HepG2 (cell line): ENCODE measurements at regions not wholly inside any gene's neighbourhood (a gene's known extent, or its start where the extent isn't known, plus 50 kb on each side); places are given as distances from the start of the nearest gene placed in this dataset.

Experiments used
- CHD2 ChIP-seq: IDR thresholded peaks from 2 replicates; pipeline ENCODE4 v1.6.1; 2011; ENCODE audit warnings: low read depth, low read length, improper control_type of control experiment
- GABPA ChIP-seq, 2 experiments: IDR thresholded peaks; 2 replicates each; pipeline ENCODE4 v1.6.1; 2011 to 2016; ENCODE audit warnings: low read depth in 2 of 2, low read length in 1 of 2, missing biosample characterization in 1 of 2, missing genetic modification characterization in 1 of 2
- SIN3A ChIP-seq: IDR thresholded peaks from 2 replicates; pipeline ENCODE4 v1.6.1; 2011; ENCODE audit warnings: low read depth, mild to moderate bottlenecking, control low read depth, low read length, borderline replicate concordance
- ZNF615 ChIP-seq: sonication (generic); formaldehyde crosslinking; IDR thresholded peaks from 2 replicates; pipeline ENCODE4 v1.5.0; 2020; ENCODE audit warnings: mild to moderate bottlenecking, missing genetic modification reagents, borderline replicate concordance
- TF ChIP-seq, protein P1 (sequence below): sonication (generic); formaldehyde crosslinking; IDR thresholded peaks from 2 replicates; pipeline ENCODE4 v1.5.0; 2020; ENCODE audit warnings: mild to moderate bottlenecking, missing genetic modification reagents, moderate library complexity

DNA sequence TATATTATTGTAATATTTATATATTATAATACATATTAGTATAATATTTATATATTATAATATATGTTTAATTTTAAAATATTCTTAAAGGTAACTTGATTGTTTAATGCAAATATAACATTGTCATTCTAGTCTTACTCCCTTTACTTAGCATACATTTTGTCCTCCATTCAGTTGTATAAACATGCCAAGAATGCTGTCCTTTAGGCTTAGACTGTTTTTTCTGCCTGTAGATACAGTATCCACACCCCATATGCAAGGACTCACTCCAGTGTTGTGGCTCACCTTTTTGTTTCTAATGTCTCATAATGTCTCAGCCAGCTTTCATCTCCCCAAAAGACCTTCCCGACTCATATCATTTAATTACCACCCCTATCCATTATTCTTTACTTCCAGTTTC, 2110.0 kb downstream of the PCDH7 start:
- TF ChIP-seq SIN3A (no peak), ZNF615 (CRISPR knock-in tag) (no peak), GABPA (IDR thresholded peaks at IDR 0.05; ENCODE audit: low read depth, low read length) (no peak), GABPA (CRISPR knock-in tag; IDR thresholded peaks at IDR 0.05; ENCODE audit: low read depth) (no peak), CHD2 (no peak)
- TF ChIP-seq, protein P1, sequence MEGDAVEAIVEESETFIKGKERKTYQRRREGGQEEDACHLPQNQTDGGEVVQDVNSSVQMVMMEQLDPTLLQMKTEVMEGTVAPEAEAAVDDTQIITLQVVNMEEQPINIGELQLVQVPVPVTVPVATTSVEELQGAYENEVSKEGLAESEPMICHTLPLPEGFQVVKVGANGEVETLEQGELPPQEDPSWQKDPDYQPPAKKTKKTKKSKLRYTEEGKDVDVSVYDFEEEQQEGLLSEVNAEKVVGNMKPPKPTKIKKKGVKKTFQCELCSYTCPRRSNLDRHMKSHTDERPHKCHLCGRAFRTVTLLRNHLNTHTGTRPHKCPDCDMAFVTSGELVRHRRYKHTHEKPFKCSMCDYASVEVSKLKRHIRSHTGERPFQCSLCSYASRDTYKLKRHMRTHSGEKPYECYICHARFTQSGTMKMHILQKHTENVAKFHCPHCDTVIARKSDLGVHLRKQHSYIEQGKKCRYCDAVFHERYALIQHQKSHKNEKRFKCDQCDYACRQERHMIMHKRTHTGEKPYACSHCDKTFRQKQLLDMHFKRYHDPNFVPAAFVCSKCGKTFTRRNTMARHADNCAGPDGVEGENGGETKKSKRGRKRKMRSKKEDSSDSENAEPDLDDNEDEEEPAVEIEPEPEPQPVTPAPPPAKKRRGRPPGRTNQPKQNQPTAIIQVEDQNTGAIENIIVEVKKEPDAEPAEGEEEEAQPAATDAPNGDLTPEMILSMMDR (CRISPR knock-in tag), result no peak
